Heart right ventricle (tissue), 16 donors: ENCODE measurements at regions not wholly inside any gene's neighbourhood (a gene's known extent, or its start where the extent isn't known, plus 50 kb on each side); places are given as distances from the start of the nearest gene placed in this dataset.

Source experiments
- ATAC-seq, 8 donors: fragments of 200-7000 bp; cut with Tn5 transposase; one replicate each; pipeline ENCODE4 v1.9.1; 2020; ENCODE audit warnings: mild to moderate bottlenecking in 8 of 8, moderate library complexity in 8 of 8, moderate number of reproducible peaks in 1 of 8
- DNase-seq, 2 donors: peaks; one replicate each; pipeline ENCODE4 v3.0.0-alpha.2; 2020
- H3K27ac ChIP-seq, 10 donors: fragments of 200-600 bp; sonication (generic) in 2 of 10; one replicate each; pipeline versions ENCODE4 v1.5.0 to v1.8.0; 2020 to 2022; ENCODE audit warnings: mild to moderate bottlenecking in 3 of 10
- H3K27me3 ChIP-seq, 7 donors: fragments of 200-600 bp; one replicate each; pipeline ENCODE4 v1.8.0; 2021 to 2022; ENCODE audit warnings: mild to moderate bottlenecking in 2 of 7
- H3K36me3 ChIP-seq, 9 donors: fragments of 200-600 bp; sonication (generic) in 1 of 9; one replicate each; pipeline versions ENCODE4 v1.5.0 to v1.8.0; 2020 to 2022; ENCODE audit warnings: mild to moderate bottlenecking in 2 of 9
- H3K4me1 ChIP-seq, 9 donors: fragments of 200-600 bp; sonication (generic) in 1 of 9; one replicate each; pipeline versions ENCODE4 v1.5.0 to v1.8.0; 2020 to 2022; ENCODE audit warnings: mild to moderate bottlenecking in 4 of 9
- H3K4me3 ChIP-seq, 10 donors: fragments of 200-600 bp; sonication (generic) in 2 of 10; one replicate each; pipeline versions ENCODE4 v1.5.0 to v1.8.0; 2020 to 2022; ENCODE audit warnings: mild to moderate bottlenecking in 7 of 10, moderate library complexity in 2 of 10
- H3K9me3 ChIP-seq, 11 donors: fragments of 200-600 bp in 10 of 11; sonication (generic) in 2 of 11; one replicate each; pipeline versions ENCODE4 v1.5.0 to v1.8.0; 2013 to 2022; ENCODE audit warnings: mild to moderate bottlenecking in 2 of 11, control low read depth in 1 of 11, moderate library complexity in 1 of 11
- WGBS, 2 donors: extraction: QIAGEN DNeasy Blood & Tissue Kit; methylation state at CpG; one replicate each; pipeline ENCODE4 v1.1.7; 2013; ENCODE audit warnings: inconsistent platforms in 1 of 2; 5-methylcytosine and 5-hydroxymethylcytosine counted together
- intact Hi-C, 10 donors: fragments of 100-400 bp; cut with DNase I; formaldehyde crosslinking; loops; one replicate each; pipeline versions ENCODE4 v1.11.1 to v1.14.2; 2022
- TF ChIP-seq, protein P1 (sequence below), 9 donors: fragments of 200-600 bp; sonication (generic) in 2 of 9; IDR thresholded peaks; one replicate each; pipeline versions ENCODE4 v1.5.0 to v1.8.0; 2021 to 2022; ENCODE audit warnings: antibody characterized with exemption in 9 of 9, mild to moderate bottlenecking in 5 of 9, moderate library complexity in 1 of 9
- donor health status: Arrhythmogenic right ventricular cardiomyopathy.
- donor health status: ischemic (EF 13 %, LVEDD 7.1; RV severe dilation, severe dysfunction).
- donor health status: healthy with polysubstance abuse.
- donor health status: DM: no; HTN: yes; CAD: no.
- donor health status: DM: no; HTN: no; CAD: no.
- donor health status: ischemic (EF 25% LVEDD 6.9; RV normal size, moderate dysfunction).
- donor health status: ischemic (EF 25% LVEDD 5.7; RV mildly dilated, moderate dysfunction).
- donor health status: healthy.
- donor health status: DM: yes; HTN: yes; CAD: no.
- donor health status: Ischemic cardiomyopathy.
- donor health status: ischemic (EF 35%, LVEDD 5.7; RV mildly dilated, moderate dysfunction).
- donor health status: nonischemic (EF 11% LVEDD 7.7; RV severe dilation, severe dysfunction).
- donor health status: DM: yes; HTN: yes; CAD: no.
- donor health status: PGD.
- donor health status: ischemic (EF 29% LVEDD 5.4; RV normal size, mild dysfunction).
- donor health status: nonischemic (EF 23%, LVEDD 6.1; RV moderate dilation, normal function).

DNA sequence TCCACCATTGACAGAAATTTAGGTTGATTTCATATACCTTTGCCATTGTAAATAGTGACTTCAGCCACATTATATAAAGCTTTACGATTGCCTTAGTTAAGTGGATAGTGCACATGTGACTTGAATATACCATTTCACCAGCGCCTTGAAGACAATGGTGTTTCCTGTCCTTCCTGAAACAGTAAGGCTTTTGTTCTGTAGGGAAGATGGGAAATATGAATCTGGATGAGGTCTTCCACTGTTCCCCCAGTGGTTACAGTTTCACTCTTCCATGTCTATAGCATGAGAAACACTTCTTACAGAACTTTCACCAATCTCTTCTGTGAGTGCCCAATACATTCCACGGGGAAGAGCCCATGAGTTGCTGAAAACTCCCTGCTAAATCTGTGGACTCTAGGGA lies 240.5 kb downstream of the TRIB2 start:
- H3K27ac ChIP-seq: no peak overlapping the region
- no peak overlapping the region for H3K4me3 ChIP-seq
- DNase-seq: no peak
- no peaks in the 10 kb centered on the region for H3K36me3 ChIP-seq
- H3K4me1 ChIP-seq: no peaks in the 10 kb centered on the region
- peaks cover 0 to 4% (median 0%) of the 10 kb centered on the region in 7 donors for H3K27me3 ChIP-seq
- TF ChIP-seq, protein P1, sequence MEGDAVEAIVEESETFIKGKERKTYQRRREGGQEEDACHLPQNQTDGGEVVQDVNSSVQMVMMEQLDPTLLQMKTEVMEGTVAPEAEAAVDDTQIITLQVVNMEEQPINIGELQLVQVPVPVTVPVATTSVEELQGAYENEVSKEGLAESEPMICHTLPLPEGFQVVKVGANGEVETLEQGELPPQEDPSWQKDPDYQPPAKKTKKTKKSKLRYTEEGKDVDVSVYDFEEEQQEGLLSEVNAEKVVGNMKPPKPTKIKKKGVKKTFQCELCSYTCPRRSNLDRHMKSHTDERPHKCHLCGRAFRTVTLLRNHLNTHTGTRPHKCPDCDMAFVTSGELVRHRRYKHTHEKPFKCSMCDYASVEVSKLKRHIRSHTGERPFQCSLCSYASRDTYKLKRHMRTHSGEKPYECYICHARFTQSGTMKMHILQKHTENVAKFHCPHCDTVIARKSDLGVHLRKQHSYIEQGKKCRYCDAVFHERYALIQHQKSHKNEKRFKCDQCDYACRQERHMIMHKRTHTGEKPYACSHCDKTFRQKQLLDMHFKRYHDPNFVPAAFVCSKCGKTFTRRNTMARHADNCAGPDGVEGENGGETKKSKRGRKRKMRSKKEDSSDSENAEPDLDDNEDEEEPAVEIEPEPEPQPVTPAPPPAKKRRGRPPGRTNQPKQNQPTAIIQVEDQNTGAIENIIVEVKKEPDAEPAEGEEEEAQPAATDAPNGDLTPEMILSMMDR (IDR thresholded peaks at IDR 0.05): no peak
- intact Hi-C loops: no loop called here
- ATAC-seq: no peak
- WGBS, 2 donors: 75 to 85% methylated on average over 3 of the region's 3 CpGs
- peaks cover 0 to 10% (median 0%) of the 10 kb centered on the region in 11 donors for H3K9me3 ChIP-seq

DNA sequence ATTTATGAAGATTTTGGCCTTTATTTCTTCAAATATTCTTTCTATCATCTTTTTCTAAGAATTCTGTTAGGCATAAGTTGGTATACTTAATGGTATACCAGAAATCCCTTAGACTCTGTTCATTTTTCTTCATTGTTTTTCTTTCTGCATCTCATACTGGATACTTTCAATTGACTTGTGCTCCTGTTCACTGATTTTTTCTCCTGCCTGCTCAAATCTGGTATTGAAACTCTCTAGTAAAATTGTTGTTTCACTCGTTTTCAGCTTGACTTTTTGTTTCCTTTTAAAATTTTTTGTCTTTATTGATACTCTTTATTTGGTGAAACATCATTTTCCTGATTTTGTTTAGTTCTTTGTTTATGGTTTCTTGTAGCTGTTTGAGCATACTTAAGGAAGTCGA lies 243.2 kb downstream of the TRIB2 start:
- ATAC-seq (no peak), DNase-seq (no peak)
- WGBS, 2 donors: 76 to 81% methylated on average over 2 of the region's 2 CpGs
- Histone ChIP-seq H3K27ac (no peak overlapping the region), H3K27me3 (no peaks in the 10 kb centered on the region), H3K36me3 (no peaks in the 10 kb centered on the region), H3K4me1 (peaks cover 0 to 3% (median 0%) of the 10 kb centered on the region in 9 donors), H3K4me3 (no peak overlapping the region), H3K9me3 (peaks cover 0 to 10% (median 0%) of the 10 kb centered on the region in 11 donors)
- TF ChIP-seq, protein P1 (IDR thresholded peaks at IDR 0.05): no peak
- intact Hi-C loops: no loop called here

DNA sequence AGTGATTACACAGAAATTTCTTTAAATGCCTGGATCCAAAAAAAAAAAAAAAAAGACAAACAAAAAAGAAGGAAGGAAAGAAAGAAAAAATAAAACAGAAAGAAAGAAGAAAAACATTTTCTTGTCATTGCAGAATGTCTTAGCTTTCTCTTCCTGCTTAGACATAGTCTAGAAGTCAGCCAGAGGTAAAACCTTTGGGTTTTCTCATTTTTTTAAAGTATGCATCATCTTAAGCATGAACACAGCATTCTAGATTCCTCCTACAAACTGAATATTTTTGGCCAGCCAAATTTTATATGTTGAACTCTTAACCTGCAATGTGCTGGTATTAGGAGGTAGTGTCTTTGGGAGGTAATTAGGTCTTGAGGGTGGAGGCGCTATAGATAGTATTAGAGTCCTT lies 243.9 kb downstream of the TRIB2 start:
- TF ChIP-seq, protein P1 (IDR thresholded peaks at IDR 0.05): no peak
- peaks cover 0 to 10% (median 0%) of the 10 kb centered on the region in 11 donors for H3K9me3 ChIP-seq
- H3K4me1 ChIP-seq: peaks cover 0 to 11% (median 4%) of the 10 kb centered on the region in 9 donors
- H3K4me3 ChIP-seq: no peak overlapping the region
- H3K27ac ChIP-seq: no peak overlapping the region
- 95 to 97% methylated on average over 1 of the region's 1 CpG for WGBS, 2 donors
- no peaks in the 10 kb centered on the region for H3K27me3 ChIP-seq
- intact Hi-C loops: no loop called here
- ATAC-seq (no peak), DNase-seq (no peak)
- H3K36me3 ChIP-seq: no peaks in the 10 kb centered on the region

DNA sequence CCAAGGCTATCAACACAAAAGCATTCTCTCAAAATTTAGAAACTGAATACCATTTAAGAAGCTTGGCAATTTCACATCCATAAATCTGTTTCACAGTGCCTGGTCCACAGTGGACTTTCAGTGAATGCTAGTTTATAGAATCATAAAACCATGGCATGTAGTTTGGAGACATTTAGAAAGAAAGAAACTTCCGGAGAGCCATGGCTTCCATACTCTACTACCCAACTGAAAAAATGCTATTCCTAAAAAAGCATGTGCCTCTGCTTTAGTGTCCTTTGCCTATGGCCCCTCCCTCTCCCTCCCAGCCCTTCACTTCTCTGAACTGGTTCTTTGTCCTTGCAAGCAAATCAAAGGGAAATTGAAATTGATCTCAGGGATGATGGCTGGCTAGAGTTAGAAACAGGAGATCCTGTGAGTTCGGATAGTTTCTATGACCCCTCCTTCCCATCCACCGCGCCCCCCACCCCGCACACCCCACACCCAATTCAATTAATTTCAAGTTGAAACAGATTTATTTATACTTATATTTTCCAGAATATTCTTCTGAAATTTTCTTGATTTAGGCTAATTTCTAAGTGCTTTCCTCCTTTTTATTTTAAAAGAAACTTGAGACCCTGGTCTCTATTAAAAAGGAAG lies 248.3 kb downstream of the TRIB2 start:
- WGBS, 2 donors: 73% methylated on average over 5 of the region's 5 CpGs

More for the DNA sequence above, 248.3 kb downstream of the TRIB2 start:
- Histone ChIP-seq H3K4me3 (no peak overlapping the region), H3K4me1 (peaks cover 0 to 17% (median 8%) of the 10 kb centered on the region in 9 donors), H3K27me3 (no peaks in the 10 kb centered on the region), H3K36me3 (no peaks in the 10 kb centered on the region), H3K9me3 (peaks cover 0 to 3% (median 0%) of the 10 kb centered on the region in 11 donors), H3K27ac (peak overlapping the region in 1 of 10 donors; percentile 15)
- DNase-seq (no peak), ATAC-seq (peak in 1 of 8 donors; percentile 8)
- TF ChIP-seq, protein P1 (IDR thresholded peaks at IDR 0.05): no peak
- intact Hi-C loops: no loop called here
